Prostate gland (tissue), 2 donors: ENCODE measurements at regions not wholly inside any gene's neighbourhood (a gene's known extent, or its start where the extent isn't known, plus 50 kb on each side); places are given as distances from the start of the nearest gene placed in this dataset.
A peak's percentile ranks its signal among the peaks of the same experiment; 100 is the strongest.

ENCODE experiments used
- DNase-seq: peaks from one replicate; pipeline ENCODE4 v3.0.0-alpha.2; 2019; ENCODE audit warnings: low spot score
- H3K27ac ChIP-seq, 2 donors: fragments of 200-600 bp; sonication (generic); 2 replicates each; pipeline ENCODE4 v1.5.1; 2017 to 2019
- H3K27me3 ChIP-seq: fragments of 200-600 bp; sonication (generic); replicated peaks from 2 replicates; pipeline ENCODE4 v1.5.1; 2019; ENCODE audit not compliant: insufficient read depth
- H3K36me3 ChIP-seq, 2 donors: fragments of 200-600 bp; sonication (generic); 1 replicate in 1 of 2; 2 replicates in 1 of 2; pipeline versions ENCODE4 v1.5.1 to v1.8.1; 2017 to 2019
- H3K4me1 ChIP-seq: fragments of 200-600 bp; sonication (generic); replicated peaks from 2 replicates; pipeline ENCODE4 v1.5.1; 2019
- H3K4me3 ChIP-seq, 2 donors: fragments of 200-600 bp; sonication (generic); 2 replicates each; pipeline ENCODE4 v1.5.1; 2017 to 2019
- H3K9me3 ChIP-seq: fragments of 200-600 bp; sonication (generic); 2 replicates; pipeline ENCODE4 v1.5.1; 2017
- CTCF ChIP-seq, 4 experiments: fragments of 200-600 bp in 2 of 4; fragments of 450-650 bp in 2 of 4; sonication (generic) in 2 of 4; IDR thresholded peaks; 1 replicate in 3 of 4; 2 replicates in 1 of 4; pipeline ENCODE4 v1.5.1; 2016 to 2019; ENCODE audit warnings: antibody characterized with exemption in 4 of 4, mild to moderate bottlenecking in 2 of 4, moderate library complexity in 2 of 4
- POLR2A ChIP-seq: fragments of 450-650 bp; IDR thresholded peaks from one replicate; pipeline ENCODE4 v1.6.1; 2016; ENCODE audit warnings: antibody characterized with exemption, mild to moderate bottlenecking
- POLR2AphosphoS5 ChIP-seq: sonication (generic); formaldehyde crosslinking; IDR thresholded peaks from one replicate; pipeline ENCODE4 v1.6.1; 2017; ENCODE audit warnings: antibody characterized with exemption
- WGBS: methylation state at CpG from one replicate; pipeline ENCODE4 v1.1.5; 2018; 5-methylcytosine and 5-hydroxymethylcytosine counted together
- intact Hi-C: fragments of 100-400 bp; cut with DNase I; formaldehyde crosslinking; loops from one replicate; pipeline ENCODE4 v1.14.2; 2022

GRCh38 chr18:39795350-39795749 lies 2159.7 kb upstream of the PIK3C3 start:
- Histone ChIP-seq H3K4me3 (no peak overlapping the region), H3K9me3 (no peaks in the 10 kb centered on the region), H3K27ac (no peak overlapping the region), H3K36me3 (no peaks in the 10 kb centered on the region), H3K4me1 (no peaks in the 10 kb centered on the region), H3K27me3 (no peaks in the 10 kb centered on the region)
- 63% methylated on average over 1 of the region's 1 CpG for WGBS
- no peak for DNase-seq
- TF ChIP-seq POLR2AphosphoS5 (no peak), POLR2A (no peak), CTCF (IDR thresholded peaks at IDR 0.05) (no peak)
- intact Hi-C loops: no loop called here

GRCh38 chr18:39793609-39794008 lies 2161.4 kb upstream of the PIK3C3 start:
- intact Hi-C loops: no loop called here

GRCh38 chr18:39788383-39788782 lies 2166.7 kb upstream of the PIK3C3 start:
- Histone ChIP-seq H3K4me1 (no peaks in the 10 kb centered on the region), H3K9me3 (no peaks in the 10 kb centered on the region), H3K27ac (no peak overlapping the region), H3K27me3 (no peaks in the 10 kb centered on the region), H3K4me3 (no peak overlapping the region), H3K36me3 (no peaks in the 10 kb centered on the region)
- DNase-seq: no peak
- WGBS: 62% methylated on average over 1 of the region's 1 CpG
- intact Hi-C loops: no loop called here
- TF ChIP-seq POLR2AphosphoS5 (peak; percentile 52), CTCF (IDR thresholded peaks at IDR 0.05) (no peak), POLR2A (no peak)

More at GRCh38 chr18:39793609-39794008, 2161.4 kb upstream of the PIK3C3 start:
- Histone ChIP-seq H3K27me3 (no peaks in the 10 kb centered on the region), H3K36me3 (no peaks in the 10 kb centered on the region), H3K9me3 (no peaks in the 10 kb centered on the region), H3K4me3 (no peak overlapping the region), H3K4me1 (no peaks in the 10 kb centered on the region), H3K27ac (no peak overlapping the region)
- 95% methylated on average over 5 of the region's 5 CpGs for WGBS
- DNase-seq: no peak
- TF ChIP-seq CTCF (IDR thresholded peaks at IDR 0.05): no peak
- TF ChIP-seq POLR2A: no peak
- no peak for TF ChIP-seq POLR2AphosphoS5

- Histone ChIP-seq H3K9me3 (no peaks in the 10 kb centered on the region), H3K4me3 (no peak overlapping the region), H3K27ac (no peak overlapping the region), H3K27me3 (no peaks in the 10 kb centered on the region), H3K4me1 (no peaks in the 10 kb centered on the region), H3K36me3 (no peaks in the 10 kb centered on the region)
- intact Hi-C loops: no loop called here
- TF ChIP-seq POLR2AphosphoS5 (no peak), CTCF (IDR thresholded peaks at IDR 0.05) (no peak), POLR2A (no peak)
- no peak for DNase-seq
Observed at GRCh38 chr18:39786477-39786876, 2168.6 kb upstream of the PIK3C3 start.

- intact Hi-C loops: no loop called here
- no peaks in the 10 kb centered on the region for H3K27me3 ChIP-seq
- H3K4me1 ChIP-seq: no peaks in the 10 kb centered on the region
- no peaks in the 10 kb centered on the region for H3K36me3 ChIP-seq
- 94% methylated on average over 5 of the region's 5 CpGs for WGBS
- H3K27ac ChIP-seq: no peak overlapping the region
- no peak for TF ChIP-seq CTCF (IDR thresholded peaks at IDR 0.05)
- no peak for TF ChIP-seq POLR2A
- no peak for TF ChIP-seq POLR2AphosphoS5
- H3K4me3 ChIP-seq: no peak overlapping the region
- DNase-seq: no peak
- H3K9me3 ChIP-seq: no peaks in the 10 kb centered on the region
Observed at GRCh38 chr18:39784541-39784940, 2170.5 kb upstream of the PIK3C3 start.
